Gastroesophageal sphincter (tissue), 4 donors: ENCODE measurements at regions not wholly inside any gene's neighbourhood (a gene's known extent, or its start where the extent isn't known, plus 50 kb on each side); places are given as distances from the start of the nearest gene placed in this dataset.

Source experiments
- ATAC-seq: fragments of 150-250 bp; one replicate; pipeline ENCODE4 v1.9.1; 2016; ENCODE audit warnings: mild to moderate bottlenecking, moderate library complexity
- H3K27ac ChIP-seq, 4 donors: fragments of 200-600 bp; sonication (generic) in 3 of 4; 1 replicate in 3 of 4; 2 replicates in 1 of 4; pipeline ENCODE4 v1.5.1; 2016 to 2019
- H3K27me3 ChIP-seq: fragments of 200-600 bp; sonication (generic); one replicate; pipeline ENCODE4 v1.5.1; 2019
- H3K36me3 ChIP-seq, 2 donors: fragments of 200-600 bp; sonication (generic); one replicate each; pipeline ENCODE4 v1.5.1; 2019; ENCODE audit warnings: control low read depth in 1 of 2
- H3K4me1 ChIP-seq, 3 donors: fragments of 200-600 bp; sonication (generic); 1 replicate in 2 of 3; 2 replicates in 1 of 3; pipeline ENCODE4 v1.5.1; 2016 to 2019; ENCODE audit warnings: control low read depth in 2 of 3
- H3K4me3 ChIP-seq, 2 donors: fragments of 200-600 bp; sonication (generic); one replicate each; pipeline ENCODE4 v1.5.1; 2019; ENCODE audit warnings: mild to moderate bottlenecking in 1 of 2, moderate library complexity in 1 of 2
- H3K9me3 ChIP-seq, 3 donors: fragments of 200-600 bp; sonication (generic); one replicate each; pipeline ENCODE4 v1.5.1; 2017 to 2019; ENCODE audit warnings: control low read depth in 2 of 3
- EP300 ChIP-seq: sonication (generic); formaldehyde crosslinking; IDR thresholded peaks from one replicate; pipeline ENCODE4 v1.6.1; 2017; ENCODE audit warnings: antibody characterized with exemption, mild to moderate bottlenecking
- POLR2A ChIP-seq, 2 donors: fragments of 450-650 bp; IDR thresholded peaks; one replicate each; pipeline ENCODE4 v1.6.1; 2017; ENCODE audit warnings: antibody characterized with exemption in 2 of 2, mild to moderate bottlenecking in 2 of 2, moderate library complexity in 1 of 2
- POLR2AphosphoS5 ChIP-seq: sonication (generic); formaldehyde crosslinking; IDR thresholded peaks from one replicate; pipeline ENCODE4 v1.6.1; 2017; ENCODE audit warnings: antibody characterized with exemption
- WGBS, 2 donors: methylation state at CpG; one replicate each; pipeline ENCODE4 v1.1.5; 2018; ENCODE audit warnings: low coverage in 1 of 2; 5-methylcytosine and 5-hydroxymethylcytosine counted together
- TF ChIP-seq, protein P1 (sequence below), 4 experiments: fragments of 200-600 bp in 2 of 4; fragments of 450-650 bp in 2 of 4; sonication (generic) in 1 of 4; IDR thresholded peaks; one replicate each; pipeline ENCODE4 v1.5.1; 2017 to 2019; ENCODE audit warnings: antibody characterized with exemption in 4 of 4, mild to moderate bottlenecking in 2 of 4, moderate library complexity in 2 of 4

DNA sequence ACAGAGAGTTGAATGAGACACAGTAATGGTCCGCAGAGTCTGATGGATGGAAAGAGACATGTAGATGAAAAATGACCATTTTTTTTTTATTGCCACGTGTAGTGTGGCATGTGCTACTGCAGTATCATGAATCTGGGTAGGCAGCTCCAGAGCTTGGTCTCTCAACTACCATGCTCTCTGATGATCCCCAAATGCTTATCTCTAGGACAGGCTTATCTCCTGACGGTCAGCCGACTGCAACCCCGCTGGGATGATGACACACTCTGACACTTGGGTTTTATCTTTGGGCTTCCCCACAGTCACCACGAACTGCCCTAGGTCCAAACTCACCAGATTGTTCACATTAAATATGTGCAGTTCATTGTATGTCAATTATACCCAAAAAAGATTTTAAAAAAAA, 239.7 kb downstream of the QDPR start:
- Histone ChIP-seq H3K27me3 (no peaks in the 10 kb centered on the region), H3K9me3 (no peaks in the 10 kb centered on the region), H3K27ac (no peak overlapping the region), H3K4me1 (no peaks in the 10 kb centered on the region), H3K36me3 (no peaks in the 10 kb centered on the region), H3K4me3 (no peak overlapping the region)
- TF ChIP-seq EP300: no peak
- TF ChIP-seq, protein P1, sequence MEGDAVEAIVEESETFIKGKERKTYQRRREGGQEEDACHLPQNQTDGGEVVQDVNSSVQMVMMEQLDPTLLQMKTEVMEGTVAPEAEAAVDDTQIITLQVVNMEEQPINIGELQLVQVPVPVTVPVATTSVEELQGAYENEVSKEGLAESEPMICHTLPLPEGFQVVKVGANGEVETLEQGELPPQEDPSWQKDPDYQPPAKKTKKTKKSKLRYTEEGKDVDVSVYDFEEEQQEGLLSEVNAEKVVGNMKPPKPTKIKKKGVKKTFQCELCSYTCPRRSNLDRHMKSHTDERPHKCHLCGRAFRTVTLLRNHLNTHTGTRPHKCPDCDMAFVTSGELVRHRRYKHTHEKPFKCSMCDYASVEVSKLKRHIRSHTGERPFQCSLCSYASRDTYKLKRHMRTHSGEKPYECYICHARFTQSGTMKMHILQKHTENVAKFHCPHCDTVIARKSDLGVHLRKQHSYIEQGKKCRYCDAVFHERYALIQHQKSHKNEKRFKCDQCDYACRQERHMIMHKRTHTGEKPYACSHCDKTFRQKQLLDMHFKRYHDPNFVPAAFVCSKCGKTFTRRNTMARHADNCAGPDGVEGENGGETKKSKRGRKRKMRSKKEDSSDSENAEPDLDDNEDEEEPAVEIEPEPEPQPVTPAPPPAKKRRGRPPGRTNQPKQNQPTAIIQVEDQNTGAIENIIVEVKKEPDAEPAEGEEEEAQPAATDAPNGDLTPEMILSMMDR (IDR thresholded peaks at IDR 0.05): no peak
- TF ChIP-seq POLR2AphosphoS5: no peak
- no peak for TF ChIP-seq POLR2A (IDR thresholded peaks at IDR 0.05)
- 80% methylated on average over 3 to 6 of the region's 6 CpGs for WGBS, 2 donors
- peak; percentile 31 for ATAC-seq

DNA sequence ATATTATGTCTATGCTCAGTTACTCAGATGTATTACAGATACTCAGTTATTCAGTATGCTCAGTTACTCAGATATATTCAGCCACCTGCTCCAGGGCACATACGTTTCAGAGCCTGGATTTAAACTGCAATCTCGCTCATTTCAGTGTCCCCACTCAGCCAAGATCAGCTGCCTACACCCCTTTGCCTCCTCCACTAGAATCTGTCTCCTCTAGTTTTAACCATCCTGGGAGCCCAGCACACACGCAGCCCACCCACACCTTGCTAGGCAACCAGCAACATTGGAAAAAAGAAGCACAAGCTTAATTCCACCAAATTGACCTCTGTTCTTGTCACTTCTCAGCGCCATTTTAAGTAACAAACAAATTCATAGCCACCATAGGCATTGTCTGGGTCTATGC, 246.2 kb downstream of the QDPR start:
- no peaks in the 10 kb centered on the region for H3K36me3 ChIP-seq
- TF ChIP-seq EP300 (no peak), POLR2A (IDR thresholded peaks at IDR 0.05) (no peak), POLR2AphosphoS5 (no peak)
- TF ChIP-seq, protein P1 (IDR thresholded peaks at IDR 0.05): no peak
- WGBS, 2 donors: 74 to 100% methylated on average over 2 to 3 of the region's 4 CpGs
- H3K4me1 ChIP-seq: no peaks in the 10 kb centered on the region
- no peaks in the 10 kb centered on the region for H3K27me3 ChIP-seq
- H3K4me3 ChIP-seq: no peak overlapping the region
- no peaks in the 10 kb centered on the region for H3K9me3 ChIP-seq
- H3K27ac ChIP-seq: no peak overlapping the region
- ATAC-seq: no peak

DNA sequence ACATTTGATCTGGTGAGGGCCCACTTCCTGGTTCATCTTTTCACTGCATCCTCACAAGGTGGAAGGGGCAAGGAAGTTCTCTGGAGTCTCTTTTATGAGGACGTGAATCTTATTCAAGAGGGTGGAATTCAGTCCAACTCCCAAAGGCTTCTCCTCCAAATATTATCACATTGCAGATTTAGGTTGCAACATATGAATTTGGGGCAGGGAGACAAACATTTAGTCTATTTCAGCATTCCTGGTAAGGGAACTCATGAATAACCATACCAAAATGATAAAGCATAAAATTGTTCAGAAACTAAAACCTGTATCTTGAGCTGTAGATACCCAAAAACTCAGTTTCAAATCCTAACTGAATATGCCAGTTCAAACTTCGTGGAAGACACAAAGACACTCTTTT, 246.8 kb downstream of the QDPR start:
- Histone ChIP-seq H3K4me3 (no peak overlapping the region), H3K36me3 (no peaks in the 10 kb centered on the region), H3K27me3 (no peaks in the 10 kb centered on the region), H3K4me1 (no peaks in the 10 kb centered on the region), H3K27ac (no peak overlapping the region), H3K9me3 (no peaks in the 10 kb centered on the region)
- TF ChIP-seq, protein P1 (IDR thresholded peaks at IDR 0.05): no peak
- TF ChIP-seq POLR2A (IDR thresholded peaks at IDR 0.05): no peak
- no peak for TF ChIP-seq POLR2AphosphoS5
- no peak for TF ChIP-seq EP300
- ATAC-seq: no peak
- WGBS, 2 donors: 76 to 88% methylated on average over 1 to 2 of the region's 2 CpGs

DNA sequence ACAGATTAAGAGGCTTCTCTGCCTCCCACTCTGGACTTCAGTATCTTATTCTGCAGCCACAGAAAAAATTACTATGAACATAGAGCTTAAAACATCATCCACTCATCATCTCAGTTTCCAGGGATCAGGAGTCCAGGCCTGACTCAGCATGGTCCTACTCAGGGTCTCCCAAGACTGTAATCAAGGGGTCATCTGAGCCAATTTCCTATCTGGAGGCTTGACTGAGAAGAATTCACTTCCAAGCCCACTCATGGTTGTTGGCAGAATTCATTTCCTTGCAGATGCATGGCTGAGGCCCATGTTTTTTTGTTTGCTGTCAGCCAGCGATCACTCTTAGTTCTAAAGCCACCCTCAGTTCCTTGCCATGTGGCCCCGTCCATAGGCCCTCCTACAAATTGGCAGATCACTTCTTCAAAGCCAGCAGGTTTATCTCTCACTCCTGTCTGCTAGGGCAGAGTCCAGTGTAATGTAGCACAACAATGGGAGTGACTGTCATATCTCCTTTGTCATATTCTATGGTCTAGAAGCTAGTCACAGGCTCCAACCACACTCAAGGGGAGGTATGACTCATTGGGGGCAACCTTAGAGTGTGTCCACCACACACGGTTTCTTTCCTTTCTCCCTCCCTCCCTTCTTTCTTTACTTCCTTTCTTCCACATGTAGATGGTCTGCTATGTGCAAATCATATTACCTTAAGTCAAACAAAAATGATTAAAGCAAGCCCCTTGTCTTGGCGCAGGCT, 251.6 kb downstream of the QDPR start:
- ATAC-seq: no peak
- whole genome bisulfite sequencing, 2 donors: 72 to 91% methylated on average over 3 to 4 of the region's 4 CpGs

DNA sequence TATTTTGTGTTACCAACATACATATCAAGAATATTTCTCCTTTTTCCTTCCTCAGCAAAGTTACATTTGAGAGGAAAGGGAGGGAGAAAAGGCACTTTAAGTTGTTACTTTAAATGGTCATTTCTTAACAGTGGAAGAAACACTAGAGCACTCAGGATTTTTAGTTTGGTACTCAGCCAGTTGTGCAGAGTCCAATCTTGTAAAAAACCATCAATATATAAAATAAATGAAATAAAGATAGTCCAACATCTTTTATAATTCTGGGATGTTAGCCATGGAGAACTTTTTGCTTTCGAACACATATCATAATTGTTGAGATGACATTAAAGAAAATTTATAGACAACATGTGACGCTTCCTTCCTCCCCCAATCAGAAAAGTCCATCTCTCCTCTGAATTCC, 253.8 kb downstream of the QDPR start:
- no peaks in the 10 kb centered on the region for H3K36me3 ChIP-seq
- WGBS, 2 donors: 52 to 56% methylated on average over 2 of the region's 2 CpGs
- TF ChIP-seq POLR2AphosphoS5 (no peak), EP300 (no peak)
- TF ChIP-seq, protein P1 (IDR thresholded peaks at IDR 0.05): no peak
- H3K4me3 ChIP-seq: no peak overlapping the region
- H3K27ac ChIP-seq: no peak overlapping the region
- no peaks in the 10 kb centered on the region for H3K9me3 ChIP-seq
- no peak for ATAC-seq
- H3K27me3 ChIP-seq: no peaks in the 10 kb centered on the region
- H3K4me1 ChIP-seq: no peaks in the 10 kb centered on the region

More for the DNA sequence above, 251.6 kb downstream of the QDPR start:
- H3K27ac ChIP-seq: no peak overlapping the region
- no peak overlapping the region for H3K4me3 ChIP-seq
- TF ChIP-seq POLR2A (IDR thresholded peaks at IDR 0.05) (no peak), POLR2AphosphoS5 (no peak), EP300 (no peak)
- TF ChIP-seq, protein P1 (IDR thresholded peaks at IDR 0.05): no peak
- no peaks in the 10 kb centered on the region for H3K27me3 ChIP-seq
- H3K36me3 ChIP-seq: no peaks in the 10 kb centered on the region
- H3K9me3 ChIP-seq: no peaks in the 10 kb centered on the region
- no peaks in the 10 kb centered on the region for H3K4me1 ChIP-seq
